ENCODE measurements at regions not wholly inside any gene's neighbourhood (a gene's known extent, or its start where the extent isn't known, plus 50 kb on each side); places are given as distances from the start of the nearest gene placed in this dataset.
A peak's percentile ranks its signal among the peaks of the same experiment; 100 is the strongest.

DNA sequence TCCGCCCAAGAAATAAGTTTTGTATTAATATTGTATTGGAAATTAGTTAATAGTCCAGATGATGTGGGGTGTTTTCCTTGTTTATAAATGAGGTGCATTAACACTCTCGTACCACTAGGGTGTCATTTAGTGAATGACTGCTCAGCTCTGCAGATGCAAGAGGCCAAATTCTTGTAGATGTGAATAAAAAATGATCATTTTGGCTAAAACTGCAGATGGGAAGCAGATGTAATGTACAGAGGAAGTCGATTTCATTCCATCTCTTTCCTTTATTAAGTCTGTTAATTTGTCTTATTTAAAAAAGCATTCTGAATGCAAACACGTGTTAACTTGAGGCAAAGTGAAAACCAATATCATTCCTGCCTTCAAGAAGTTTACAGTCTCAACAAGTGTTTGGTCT is 108.1 kb downstream of the DHX15 start:
- no peak for DNase-seq (ENCODE audit: low read depth)

DNA sequence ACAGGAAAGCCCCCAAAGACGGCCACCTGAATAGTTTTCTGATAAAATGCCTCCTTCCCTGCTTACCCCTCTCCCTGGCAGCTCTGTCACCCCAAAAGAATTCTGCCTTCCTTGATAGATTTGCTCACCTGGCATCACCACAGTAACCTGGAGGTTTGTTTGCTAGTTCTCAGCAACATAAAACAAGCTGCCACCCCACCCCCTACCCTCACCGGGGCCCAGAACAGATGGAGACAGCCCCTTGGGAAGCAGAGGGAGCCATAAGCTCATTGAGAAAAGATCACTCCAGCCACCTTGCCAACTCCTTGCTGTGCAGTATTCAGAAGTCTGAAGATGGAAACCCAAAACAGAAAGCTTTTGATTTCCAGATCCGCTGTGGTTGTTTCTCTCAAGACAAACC is 108.6 kb downstream of the DHX15 start:
- DNase-seq (ENCODE audit: low read depth) = no peak

DNA sequence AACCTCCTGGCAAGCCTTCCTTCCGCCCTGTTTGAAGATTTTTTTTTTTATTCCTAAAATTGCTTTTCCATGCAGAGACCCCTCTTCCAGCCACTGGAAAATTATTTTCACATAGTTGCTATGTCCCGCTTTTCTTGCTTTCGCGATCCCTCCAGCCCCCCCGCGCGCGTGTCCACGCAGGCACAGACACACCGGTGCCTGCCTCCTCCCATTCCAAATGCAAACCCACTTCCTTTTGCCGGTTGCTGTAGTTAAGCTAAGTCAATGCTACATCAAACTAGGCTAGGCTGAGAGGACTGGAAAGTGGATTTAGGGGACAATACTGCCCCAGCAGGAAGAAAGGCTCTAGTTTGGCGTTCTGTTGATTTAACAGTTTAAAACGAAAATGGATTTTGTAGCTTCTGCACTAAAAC is 111.0 kb downstream of the DHX15 start:
- no peak for DNase-seq (ENCODE audit: low read depth)

DNA sequence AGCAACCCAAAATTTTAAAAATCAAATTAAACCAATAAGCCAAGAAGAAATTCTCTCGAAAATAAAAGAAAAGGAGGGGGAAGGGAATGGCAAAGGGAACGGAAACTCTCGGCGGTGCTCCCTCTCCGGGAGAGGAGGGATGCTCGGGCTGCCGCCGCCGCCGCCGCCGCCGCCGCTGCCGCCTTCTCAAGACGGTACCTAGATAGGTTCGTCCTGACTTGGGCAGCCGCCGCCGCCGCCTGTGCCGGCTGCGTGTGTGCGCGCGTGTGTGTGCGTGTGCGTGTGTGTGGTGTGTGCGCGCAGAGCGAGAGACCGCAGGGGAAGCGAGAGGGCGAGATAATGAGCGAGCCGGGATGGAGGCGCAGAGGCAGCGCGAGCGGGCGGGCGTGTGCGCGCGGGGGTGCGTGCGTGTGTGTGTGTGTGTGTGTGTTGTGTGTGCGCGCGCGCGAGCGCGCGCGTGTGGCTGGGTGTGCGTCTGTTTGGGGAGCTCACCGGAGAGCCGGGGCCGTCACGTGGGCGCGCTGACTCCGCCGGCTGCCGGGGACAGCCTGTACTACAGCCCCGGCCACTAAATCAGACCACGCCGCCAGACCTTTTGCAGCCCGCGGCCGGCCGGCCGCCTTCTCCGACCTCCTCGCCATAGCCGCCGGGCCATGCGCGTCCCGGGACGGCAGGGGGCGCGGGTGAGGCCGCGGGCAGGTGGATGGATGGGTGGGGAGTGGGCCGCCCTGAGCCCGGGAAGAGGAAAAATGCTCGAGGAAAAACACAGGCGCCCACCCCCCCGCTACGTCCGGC is 111.6 kb downstream of the DHX15 start:
- peak; percentile 0 for DNase-seq (ENCODE audit: low read depth)

GRCh38 chr4:24472161-24472510 is 112.2 kb downstream of the DHX15 start:
- DNase-seq (ENCODE audit: low read depth) = no peak

DNA sequence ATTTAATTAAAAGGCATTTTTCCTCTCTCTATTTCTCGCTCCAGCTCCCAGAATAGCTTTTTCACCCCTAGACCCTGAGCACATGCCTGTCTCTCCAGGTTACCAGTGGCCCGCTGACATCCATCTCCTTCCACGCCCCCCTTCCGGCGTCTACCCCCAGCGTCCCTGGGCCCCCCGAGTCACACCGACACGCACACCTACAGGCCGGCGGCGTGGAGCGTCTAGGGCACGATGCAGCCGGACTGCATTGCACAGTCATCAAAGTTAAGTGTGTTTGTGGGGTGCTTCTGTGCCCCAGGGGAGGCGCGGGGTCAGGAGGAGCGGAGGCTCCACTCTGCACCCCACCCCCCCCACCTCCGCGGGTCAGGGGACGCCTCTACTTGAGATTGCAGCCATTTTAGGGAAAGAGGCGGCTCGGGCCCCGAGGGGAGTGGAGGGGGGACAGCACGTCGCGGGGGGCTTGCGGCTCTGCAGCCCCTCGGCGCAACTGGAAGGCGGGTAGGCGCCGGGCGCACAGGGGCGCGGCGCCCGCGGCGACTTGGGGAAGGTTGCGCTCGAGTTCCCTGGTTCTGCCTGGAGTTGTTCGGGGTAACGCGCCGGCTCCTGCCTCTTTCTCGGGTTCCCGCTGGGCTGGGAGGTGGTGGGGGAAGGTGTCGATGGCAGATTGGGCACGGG is 112.7 kb downstream of the DHX15 start:
- no peak for DNase-seq (ENCODE audit: low read depth)

- no peak for DNase-seq (ENCODE audit: low read depth)
Measured at GRCh38 chr4:24470666-24471485, 113.5 kb downstream of the DHX15 start.

DNA sequence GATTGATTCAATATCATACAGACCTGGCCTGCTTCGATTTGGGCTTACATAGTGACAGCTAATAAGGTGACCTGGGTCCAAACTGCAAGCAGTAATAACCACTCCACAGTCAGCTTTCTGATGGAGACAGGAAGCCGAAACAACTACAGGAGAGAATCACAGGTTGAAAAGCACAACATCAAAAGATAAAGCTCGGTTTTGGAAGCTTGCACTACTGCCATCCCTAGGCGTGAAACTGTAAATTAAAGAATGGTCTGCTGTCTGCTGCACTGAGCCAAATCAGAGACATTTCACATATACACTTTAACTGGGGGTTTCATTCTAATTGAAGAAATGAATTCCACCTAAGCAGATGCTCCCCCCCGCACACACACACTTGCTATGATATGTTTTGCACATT is 116.3 kb downstream of the DHX15 start:
- no peak for DNase-seq (ENCODE audit: low read depth)

- DNase-seq (ENCODE audit: low read depth) = no peak
Measured at GRCh38 chr4:24464566-24464965, 119.8 kb downstream of the DHX15 start.

- no peak for DNase-seq (ENCODE audit: low read depth)
Measured at GRCh38 chr4:24456431-24456830, 127.9 kb downstream of the DHX15 start.

GRCh38 chr4:24453951-24454350 is 130.4 kb downstream of the DHX15 start:
- DNase-seq (ENCODE audit: low read depth) = no peak

DNA sequence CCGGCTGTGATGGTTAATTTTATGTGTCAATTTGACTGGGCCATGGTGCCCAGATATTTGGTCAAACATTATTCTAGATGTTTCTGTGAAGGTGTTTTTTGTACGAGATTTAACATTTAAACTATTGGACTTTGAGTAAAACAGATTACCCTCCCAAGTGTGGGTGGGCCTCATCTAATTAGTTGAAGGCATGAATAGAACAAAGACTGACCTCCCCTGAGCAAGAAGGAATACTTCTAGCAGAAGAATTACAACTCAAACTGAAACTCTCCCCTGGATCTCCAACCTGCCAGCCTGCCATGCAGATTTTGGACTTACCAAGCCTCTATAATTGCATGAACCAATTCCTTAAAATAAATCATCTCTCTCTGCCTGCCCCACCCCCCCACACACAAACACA is 132.5 kb downstream of the DHX15 start:
- DNase-seq (ENCODE audit: low read depth) = no peak

DNA sequence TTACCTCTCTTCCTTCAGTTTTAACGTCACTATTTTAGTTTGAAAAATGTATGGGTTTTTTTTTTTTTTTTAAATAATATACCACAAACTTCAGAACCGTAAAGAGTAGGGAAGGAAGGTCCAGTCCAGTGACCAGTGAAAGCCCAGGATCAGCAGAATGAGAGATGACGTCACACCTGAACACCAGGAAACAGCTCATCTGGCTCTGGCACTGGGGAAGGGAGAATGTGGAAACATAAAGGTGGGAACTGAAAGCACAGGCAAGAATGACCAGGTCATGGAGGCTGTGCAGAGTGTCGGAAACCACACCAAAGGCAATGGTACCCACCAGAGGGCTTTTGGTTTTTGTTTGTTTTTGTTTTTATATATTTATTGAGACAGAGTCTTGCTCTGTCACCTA is 141.2 kb downstream of the DHX15 start:
- no peak for DNase-seq (ENCODE audit: low read depth)

DNA sequence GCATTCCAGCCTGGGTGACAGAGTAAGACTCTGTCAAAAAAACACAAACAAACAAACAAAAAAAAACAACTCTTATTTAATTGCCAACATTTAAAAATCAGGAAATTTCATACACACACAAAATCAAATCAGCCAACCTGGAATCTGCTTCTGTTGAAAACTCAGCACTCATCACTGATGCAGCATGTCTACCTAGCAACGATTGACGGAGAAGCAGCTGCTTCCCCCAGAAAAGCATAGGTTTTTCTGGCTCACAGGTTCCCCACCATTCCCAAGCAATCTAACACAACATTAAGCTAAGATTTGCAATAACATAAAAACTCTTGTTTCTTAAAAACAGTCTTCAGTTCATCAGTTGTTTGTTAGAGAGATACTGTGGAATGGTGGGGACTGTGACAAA is 143.6 kb downstream of the DHX15 start:
- no peak for DNase-seq (ENCODE audit: low read depth)

DNA sequence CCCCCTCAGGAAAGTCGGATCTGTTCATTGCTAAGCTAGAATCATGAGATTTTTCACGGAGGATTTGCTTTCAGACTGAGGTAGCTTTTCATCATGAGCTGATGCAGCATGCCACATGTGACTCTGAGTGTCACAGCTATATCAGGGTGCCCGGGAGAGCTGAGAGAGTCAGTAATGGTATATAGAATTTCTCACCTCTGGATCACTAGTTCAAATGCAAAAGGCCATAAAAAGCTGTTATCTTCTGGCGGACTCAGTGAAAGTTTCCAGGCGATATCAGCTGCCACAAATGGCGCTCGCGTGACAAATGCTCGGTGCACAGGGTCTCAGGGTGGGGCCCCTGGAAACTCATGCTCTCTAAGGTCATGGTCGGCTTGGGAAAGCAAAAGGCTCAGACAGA is 150.1 kb downstream of the DHX15 start:
- no peak for DNase-seq (ENCODE audit: low read depth)

DNA sequence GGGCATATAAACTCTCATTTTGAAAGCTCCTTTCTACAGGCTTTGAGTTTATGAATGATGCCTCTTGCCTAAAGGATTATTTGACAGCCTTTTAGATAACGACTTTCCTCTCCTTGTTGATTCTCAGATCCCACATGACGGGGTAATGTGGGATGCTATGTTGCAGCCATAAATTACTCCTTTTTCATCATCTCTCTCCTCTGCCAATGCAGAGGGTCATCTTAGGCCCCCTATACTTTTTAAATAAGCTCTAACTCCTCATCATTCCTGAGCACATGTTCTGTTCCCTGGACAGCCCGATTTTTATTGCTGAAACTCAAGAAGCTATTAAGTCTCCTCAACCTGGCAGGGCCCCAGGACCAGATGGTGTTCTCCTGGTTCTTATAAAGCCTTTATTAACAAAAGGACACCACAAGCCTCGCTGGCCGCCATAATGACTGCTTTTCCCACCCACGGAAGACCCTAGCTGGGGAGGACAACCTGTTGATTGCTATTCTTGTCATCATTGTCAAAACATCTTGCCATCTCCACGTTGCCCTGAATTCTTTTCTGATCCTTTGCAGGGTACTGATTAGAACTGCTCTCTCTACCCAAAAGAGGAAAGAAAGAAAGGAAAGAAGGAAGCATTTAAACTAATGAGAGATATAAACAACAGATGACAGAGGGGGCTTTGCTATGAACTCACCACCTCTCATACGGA is 150.7 kb downstream of the DHX15 start:
- no peak for DNase-seq (ENCODE audit: low read depth)

- DNase-seq (ENCODE audit: low read depth) = no peak
Measured at GRCh38 chr4:24428850-24429249, 155.5 kb downstream of the DHX15 start.

DNA sequence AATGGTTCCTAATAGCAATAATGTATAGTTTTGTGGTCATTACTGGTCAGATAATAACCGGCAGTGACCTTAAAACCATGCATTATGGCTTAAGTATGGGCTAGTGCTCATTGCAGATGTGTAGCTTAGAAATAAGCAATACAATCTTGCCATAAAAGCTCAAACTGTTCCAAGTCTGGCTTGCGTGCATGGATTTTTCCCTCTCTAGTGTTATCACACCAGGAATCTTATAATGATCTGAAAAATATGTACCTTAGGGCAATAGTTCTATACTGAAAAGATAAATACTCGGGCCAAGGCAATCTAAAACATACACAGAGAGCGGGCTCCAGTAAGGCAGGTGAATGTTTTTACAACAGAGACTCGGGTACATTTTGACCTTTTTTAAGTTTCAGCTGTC is 157.8 kb downstream of the DHX15 start:
- no peak for DNase-seq (ENCODE audit: low read depth)

DNA sequence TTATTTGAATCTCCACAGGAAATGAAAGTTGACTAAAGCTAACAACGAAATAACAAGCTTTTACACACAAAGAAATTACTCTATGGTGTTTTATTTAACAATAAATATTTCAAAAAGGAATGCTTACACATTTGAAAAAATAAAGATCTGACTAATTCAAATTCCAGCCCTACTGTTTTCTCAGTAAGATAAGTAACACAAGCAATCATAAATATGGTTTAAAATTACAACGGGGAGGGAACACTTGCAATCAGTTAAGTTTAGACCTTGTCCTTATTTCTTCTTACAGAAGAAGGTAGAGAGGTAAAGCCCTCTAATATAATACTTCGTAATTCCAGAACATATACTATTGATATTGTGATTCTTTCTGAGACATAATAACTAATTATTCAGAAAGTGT is 158.5 kb downstream of the DHX15 start:
- no peak for DNase-seq (ENCODE audit: low read depth)

DNA sequence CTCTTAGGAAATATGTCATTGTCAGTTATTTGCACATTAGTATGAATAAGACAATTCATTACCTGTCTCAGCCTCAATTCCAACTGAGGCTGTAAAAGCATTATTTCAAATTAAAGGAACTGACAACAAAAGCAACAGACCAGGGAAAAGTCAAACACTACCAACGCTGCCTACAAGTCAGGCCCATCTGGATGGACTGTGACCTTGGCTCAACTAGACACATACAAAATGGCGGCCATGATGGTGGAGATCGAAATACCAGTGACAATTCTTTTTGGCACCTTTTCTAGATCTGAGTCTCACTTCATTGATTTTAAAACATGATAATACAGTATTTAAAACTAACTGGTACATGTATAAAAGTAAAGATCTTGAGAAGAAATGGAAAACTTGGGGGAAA is 160.7 kb downstream of the DHX15 start:
- no peak for DNase-seq (ENCODE audit: low read depth)

DNA sequence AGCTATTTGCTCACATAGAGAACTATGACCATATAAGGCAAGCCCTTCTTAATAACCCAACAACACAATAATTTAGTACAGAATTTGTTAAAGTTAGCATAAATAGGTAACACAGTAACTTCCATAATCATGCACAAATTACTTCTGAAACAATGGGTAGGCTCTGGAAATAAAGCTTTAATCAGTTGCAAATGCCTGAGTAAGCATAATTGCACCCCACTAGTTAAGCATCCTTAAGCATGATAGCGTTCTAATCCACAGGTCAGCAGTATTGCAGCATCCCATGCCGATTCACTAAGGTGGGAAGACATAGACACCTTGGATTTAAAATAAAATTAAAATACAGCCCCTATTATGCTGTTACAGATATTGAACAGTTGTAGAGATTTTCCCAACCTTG is 161.7 kb downstream of the DHX15 start:
- no peak for DNase-seq (ENCODE audit: low read depth)

All from stimulated activated CD8-positive, alpha-beta memory T cell treated with anti-CD3 and anti-CD28 coated beads, Interleukin-15, amount 100 ng/mL, for 1 hour (primary cell).